HG03457 (cell line): ENCODE measurements at regions not wholly inside any gene's neighbourhood (a gene's known extent, or its start where the extent isn't known, plus 50 kb on each side); places are given as distances from the start of the nearest gene placed in this dataset.

Experiments used
- ATAC-seq: cut with Tn5 transposase; IDR thresholded peaks from one replicate; pipeline ENCODE4 v1.9.1; 2021; ENCODE audit warnings: moderate number of reproducible peaks; ENCODE audit not compliant: unreplicated experiment

DNA sequence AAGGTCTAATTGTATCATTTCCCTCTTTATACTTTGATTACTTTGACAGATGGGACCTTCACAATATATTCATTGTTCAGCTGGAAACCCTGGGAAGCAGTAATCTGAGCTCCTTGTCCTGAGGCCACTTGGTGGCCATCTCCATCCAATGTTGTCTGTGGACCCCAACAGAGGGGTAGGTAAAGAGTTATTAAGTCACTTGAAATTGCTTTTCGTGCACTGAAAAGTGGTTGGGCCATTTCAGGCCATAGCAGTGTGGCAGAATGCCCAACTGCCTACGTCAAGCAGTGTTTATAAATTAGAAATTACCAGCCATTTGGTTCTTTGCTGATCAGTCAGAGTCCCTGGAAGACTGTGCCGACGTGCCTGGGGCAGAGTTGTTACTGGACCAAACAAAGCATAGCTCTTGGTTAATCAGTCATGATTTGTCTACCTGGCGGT lies 308.3 kb upstream of the USP25 start:
- ATAC-seq: no peak

- ATAC-seq: no peak
Observed at GRCh38 chr21:15421947-15422346, 307.8 kb upstream of the USP25 start.

GRCh38 chr21:15422783-15423182 lies 307.0 kb upstream of the USP25 start:
- ATAC-seq: no peak

GRCh38 chr21:15423676-15424445 lies 305.9 kb upstream of the USP25 start:
- ATAC-seq: no peak

DNA sequence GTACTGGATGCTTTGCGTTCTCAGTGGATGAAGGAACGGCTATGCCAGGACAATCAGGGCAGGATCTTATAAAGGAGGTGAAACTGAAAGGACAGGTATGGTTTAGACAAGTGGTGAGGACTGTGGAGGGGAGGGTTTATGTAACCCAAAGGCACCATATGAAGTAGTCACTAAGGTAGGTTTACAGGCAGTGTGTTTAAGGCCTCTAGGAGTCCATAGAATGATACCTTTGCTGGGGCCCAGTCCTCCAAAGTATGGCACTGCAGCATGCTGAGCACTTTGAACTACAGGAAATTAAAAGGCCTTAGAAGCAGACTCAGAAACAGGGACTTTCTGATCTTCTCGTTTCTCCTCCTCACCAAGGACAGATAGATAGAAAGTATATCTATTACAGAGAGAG lies 304.7 kb upstream of the USP25 start:
- no peak for ATAC-seq

GRCh38 chr21:15430023-15430422 lies 299.8 kb upstream of the USP25 start:
- no peak for ATAC-seq

DNA sequence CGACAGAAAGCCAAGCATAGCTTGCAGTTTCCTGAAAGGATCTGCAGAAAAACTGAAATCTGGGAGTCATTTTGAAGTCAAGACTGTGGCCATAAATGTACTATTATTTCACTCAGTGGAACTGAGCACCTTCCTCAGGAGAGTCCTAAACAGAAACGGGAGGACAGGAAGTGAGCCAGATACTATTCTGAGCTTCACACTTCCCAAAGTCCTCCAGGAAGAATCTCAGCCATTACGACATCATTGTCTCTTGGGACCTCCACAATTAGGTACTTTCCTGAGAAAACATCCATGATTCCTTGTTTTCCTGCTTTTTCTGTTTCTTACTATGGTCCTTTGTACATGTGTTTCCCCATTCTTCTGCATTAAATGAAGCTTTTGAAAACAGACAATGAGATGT lies 299.2 kb upstream of the USP25 start:
- ATAC-seq: no peak

DNA sequence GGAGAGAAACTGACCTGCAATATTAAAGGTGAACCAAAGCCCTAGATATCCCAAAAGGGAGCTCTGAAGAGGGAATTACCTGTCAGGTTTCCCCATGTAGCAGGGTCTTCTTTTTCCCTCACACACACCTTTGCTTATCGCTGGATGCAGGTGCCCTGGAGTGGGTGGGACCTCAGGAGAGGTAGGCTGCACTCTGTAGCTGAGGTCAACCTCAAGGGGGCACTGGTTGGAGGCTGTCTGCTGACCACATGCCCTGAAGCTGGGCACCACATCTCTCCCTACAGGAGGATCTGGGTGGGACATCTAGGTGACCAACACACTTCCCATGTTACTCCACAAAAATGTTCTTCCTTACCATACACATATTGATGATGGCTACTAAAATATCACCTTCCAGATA lies 298.7 kb upstream of the USP25 start:
- no peak for ATAC-seq

DNA sequence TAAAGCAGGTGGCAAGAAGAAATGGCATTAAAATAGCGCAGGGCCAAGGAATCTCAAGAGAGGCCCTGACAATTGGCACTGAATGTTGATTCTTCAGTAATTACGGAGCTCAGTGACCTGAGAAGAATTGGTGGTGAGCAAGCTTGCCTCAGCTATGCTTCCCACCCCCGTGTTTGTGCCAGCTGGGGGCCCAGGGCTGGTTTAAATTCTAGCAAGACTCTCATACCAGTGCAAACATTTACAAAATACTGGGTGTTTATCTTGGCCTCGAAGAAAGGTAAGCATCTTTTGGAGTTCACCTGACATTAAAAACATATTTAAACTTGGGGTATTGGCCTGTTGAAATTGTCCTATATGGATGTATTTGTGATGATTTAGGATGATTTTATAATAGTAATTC lies 296.7 kb upstream of the USP25 start:
- ATAC-seq: no peak

DNA sequence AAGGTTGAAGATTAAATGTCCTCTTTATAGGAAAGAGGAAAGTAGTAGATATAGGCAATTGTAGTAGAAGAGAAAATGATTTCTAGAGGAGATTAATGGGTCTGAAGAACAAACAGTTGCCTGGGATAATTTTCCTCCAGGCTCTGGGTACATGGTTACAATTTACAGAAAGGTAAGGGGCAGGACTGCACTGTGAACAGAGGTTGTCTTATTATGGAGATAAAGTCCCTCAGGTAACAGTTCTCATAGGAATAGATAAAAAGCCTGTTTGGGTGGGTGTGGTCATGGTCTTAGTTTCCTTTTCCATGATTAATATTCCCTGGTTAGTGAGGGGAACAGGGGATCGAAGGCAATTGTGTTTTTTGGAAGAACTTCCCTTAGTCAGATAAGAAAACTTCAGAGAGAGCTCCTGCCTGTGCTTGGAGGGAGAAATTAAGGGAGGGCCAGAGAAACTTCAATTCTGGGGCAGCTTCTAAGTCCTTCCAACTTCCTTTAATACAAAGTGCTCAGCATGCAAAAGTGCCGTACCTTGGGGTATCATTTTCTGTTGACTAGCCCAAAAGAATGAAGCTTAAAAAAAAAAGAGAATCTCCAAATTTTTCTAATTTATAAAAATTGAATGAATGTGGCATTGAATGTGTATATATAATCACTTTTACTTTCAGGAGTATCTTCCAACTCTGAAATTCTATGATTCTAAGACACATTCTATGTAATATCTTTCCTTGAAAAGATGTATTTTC lies 295.4 kb upstream of the USP25 start:
- ATAC-seq: no peak

DNA sequence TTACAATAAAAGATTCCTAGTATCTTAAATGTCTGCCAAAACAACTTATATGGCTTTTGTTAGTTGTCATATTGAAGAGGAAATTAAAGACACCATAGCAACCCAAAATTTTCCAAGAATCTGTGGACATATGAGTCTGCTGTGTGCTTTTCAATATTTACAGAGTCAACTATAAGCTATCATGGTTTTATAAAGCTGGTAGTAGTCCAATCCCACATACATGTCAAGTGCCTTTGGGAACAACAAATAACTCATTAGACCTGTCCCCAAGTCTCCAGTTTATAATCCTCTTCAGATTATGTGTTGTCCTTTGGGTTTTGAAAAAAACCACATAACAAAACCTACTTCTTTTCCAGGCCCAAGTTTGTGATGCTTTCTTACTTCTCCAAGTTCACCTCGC lies 293.8 kb upstream of the USP25 start:
- no peak for ATAC-seq

- ATAC-seq: peak; percentile 91
Observed at GRCh38 chr21:15437883-15438282, 291.9 kb upstream of the USP25 start.

DNA sequence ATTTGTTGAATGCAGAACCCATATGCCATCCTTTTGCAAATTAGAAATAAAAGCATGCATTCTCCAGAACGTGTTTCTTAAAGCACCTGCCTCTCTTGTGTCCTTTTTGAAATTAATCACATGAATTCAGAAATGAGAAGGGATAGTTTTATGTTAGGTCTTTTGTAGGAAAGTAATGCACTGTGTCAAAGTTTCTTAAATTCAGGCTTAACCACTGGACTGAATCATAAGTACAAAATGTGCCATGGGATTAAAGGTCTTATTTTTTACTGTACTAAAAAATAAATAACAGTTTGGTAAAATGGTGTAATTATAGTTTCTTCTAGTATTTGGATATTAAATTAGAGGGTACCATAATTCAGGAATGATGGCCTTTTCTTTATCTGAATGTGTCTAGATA lies 290.1 kb upstream of the USP25 start:
- ATAC-seq: no peak

DNA sequence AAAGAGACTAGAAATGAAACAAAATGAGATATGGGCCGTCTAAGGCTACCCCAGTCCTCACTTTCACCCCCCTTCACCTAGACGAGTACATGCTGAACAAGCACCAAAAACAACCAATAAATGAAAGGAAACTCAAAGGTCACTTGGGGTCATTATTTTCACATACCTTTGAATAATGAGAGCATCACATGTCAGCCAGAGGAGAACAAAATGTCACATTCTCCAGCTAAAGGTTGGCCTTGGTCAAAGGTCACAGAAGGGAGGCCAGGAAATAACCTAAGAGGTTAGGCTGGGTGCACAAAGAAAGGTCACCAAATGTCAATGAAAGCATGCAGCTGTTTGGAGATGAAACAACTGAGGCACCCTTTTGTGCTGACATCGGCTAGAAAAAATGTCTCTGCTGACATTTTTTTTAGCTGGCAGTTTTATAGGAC lies 288.7 kb upstream of the USP25 start:
- no peak for ATAC-seq

GRCh38 chr21:15441992-15442391 lies 287.8 kb upstream of the USP25 start:
- no peak for ATAC-seq

- no peak for ATAC-seq
Observed at GRCh38 chr21:15442743-15443469, 286.9 kb upstream of the USP25 start.

DNA sequence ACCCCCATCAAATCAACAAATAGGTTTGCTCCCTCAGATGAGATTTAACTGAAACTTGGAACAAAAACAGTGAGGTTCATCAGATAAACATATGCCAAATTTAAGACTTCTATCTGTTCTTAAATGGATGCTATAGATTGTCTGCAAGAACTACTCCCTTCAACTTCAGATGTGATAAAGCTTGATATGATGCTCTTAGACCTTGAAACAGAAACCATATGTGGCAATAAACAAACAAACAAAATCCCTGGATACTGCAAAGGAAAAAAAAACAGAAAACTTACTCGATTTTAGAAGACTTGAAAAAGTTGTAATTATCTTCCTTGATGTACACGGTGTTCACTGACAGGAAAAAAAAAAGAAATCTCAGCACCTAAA lies 286.1 kb upstream of the USP25 start:
- no peak for ATAC-seq

DNA sequence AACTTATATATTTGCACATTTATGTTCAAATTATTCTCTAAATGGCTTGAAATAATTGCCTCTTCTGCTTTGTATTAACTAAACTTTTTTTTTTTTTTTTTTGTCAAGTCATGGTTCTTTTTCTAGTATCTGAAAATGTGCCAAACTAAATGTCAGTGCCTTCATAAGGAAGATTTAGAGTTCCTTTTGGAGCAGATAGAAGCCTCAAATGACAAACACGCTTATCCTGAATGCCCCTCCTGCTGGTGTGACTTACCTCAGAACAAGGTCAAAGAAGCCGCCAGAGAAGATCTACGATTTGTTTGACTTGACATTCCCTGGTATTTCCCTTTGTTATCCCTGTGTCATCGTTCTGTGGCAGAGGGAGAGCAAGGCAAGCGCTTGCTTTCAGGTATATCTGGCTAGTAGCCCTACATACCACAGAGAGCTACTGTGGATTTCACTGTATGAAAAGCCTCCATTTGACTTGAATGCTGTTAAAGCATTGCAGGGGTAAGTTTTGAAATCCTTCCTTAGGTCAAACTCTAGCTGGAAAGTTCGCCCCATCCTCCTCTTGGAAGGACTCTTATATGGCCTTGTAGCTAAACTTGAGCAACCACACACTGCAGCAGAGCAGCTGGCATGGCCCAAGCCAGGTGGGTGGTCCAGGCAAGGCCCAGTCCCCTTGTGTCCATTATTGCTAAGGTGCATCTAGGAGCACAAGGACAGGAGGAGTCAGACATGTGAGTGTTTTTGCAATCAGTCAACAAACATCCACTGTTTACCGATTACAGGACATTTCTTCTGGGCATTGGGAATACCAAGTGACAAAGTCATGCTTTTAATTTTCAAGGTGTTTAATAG lies 285.4 kb upstream of the USP25 start:
- ATAC-seq: no peak

DNA sequence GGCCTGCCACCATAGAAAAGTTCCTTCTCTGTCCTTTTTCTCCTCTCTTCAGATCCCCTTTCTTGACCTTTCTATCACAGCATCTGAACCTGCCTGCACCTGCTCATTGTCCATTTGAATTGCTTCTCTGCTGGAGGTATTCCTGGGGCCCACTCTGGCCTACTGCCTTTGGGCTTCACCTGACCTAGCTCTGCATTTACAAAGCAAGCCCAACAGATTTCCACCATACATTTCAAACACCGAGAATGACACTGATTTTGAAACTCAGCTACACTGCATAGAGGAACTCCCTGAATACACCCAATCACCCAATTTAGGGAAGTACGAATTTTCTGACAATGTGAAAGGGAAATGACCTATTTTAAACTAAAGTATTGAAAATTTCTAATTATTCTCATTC lies 284.5 kb upstream of the USP25 start:
- ATAC-seq: no peak

- no peak for ATAC-seq
Observed at GRCh38 chr21:15446223-15446622, 283.6 kb upstream of the USP25 start.

DNA sequence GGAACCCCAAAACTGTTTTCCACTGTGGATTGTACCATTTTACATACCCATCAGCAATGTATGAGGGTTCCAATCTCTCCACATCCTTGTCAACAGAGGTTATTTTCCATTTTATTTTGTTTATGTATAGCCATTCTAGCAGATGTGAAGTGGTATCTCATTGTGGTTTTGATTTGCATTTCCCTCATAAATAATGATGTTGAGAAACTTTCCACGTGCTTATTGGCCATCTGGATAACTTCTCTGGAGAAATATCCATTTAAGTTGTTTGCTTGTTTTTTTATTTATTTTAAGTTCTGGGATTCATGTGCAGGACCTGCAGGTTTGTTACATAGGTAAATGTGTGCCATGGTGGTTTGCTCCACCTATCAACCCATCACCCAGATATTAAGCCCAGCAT lies 280.2 kb upstream of the USP25 start:
- ATAC-seq: no peak
